ENCODE measurements at regions not wholly inside any gene's neighbourhood (a gene's known extent, or its start where the extent isn't known, plus 50 kb on each side); places are given as distances from the start of the nearest gene placed in this dataset.

GRCh38 chr2:71990826-71991225 lies 156.8 kb downstream of the CYP26B1 start:
- intact Hi-C loops (cut with micrococcal nuclease; ENCODE audit: unreplicated experiment), result loop anchor here (5.0 to 10.0 kb wide), 2 partner anchors 69 to 186 kb away; no protein-coding TSS in a partner anchor

GRCh38 chr2:71990122-71990521 lies 157.5 kb downstream of the CYP26B1 start:
- CTCF ChIA-PET, result no interaction called here
- no peaks in the 10 kb centered on the region for H3K36me3 ChIP-seq (ENCODE audit: insufficient read depth, low read length, poor library complexity, severe bottlenecking)
- no peak overlapping the region for H3K27ac ChIP-seq (ENCODE audit: low read depth, low read length, poor library complexity, severe bottlenecking)
- no peaks in the 10 kb centered on the region for H3K9me3 ChIP-seq (ENCODE audit: low read depth, low read length, poor library complexity, severe bottlenecking)
- POLR2A ChIA-PET (ENCODE audit: low non-redundant PET), result no interaction called here
- H3K27me3 ChIP-seq (replicated peaks; ENCODE audit: insufficient read depth, low read depth, low read length, poor library complexity), result no peaks in the 10 kb centered on the region
- no peak overlapping the region for H3K4me3 ChIP-seq (ENCODE audit: low read depth, low read length, poor library complexity, severe bottlenecking)
- no TSS peak for BruUV-seq (replicated peaks)
- DNase-seq (ENCODE audit: low spot score), result no peak
- intact Hi-C loops (cut with micrococcal nuclease; ENCODE audit: unreplicated experiment), result loop anchor here (5.0 to 10.0 kb wide), 2 partner anchors 68 to 185 kb away; no protein-coding TSS in a partner anchor
- H3K4me1 ChIP-seq (ENCODE audit: insufficient read depth, low read length, poor library complexity, severe bottlenecking), result no peaks in the 10 kb centered on the region
- TF ChIP-seq CTCF (conservative IDR thresholded peaks at IDR 0.05; ENCODE audit: low read depth, low read length) (no peak), EZH2 (IDR thresholded peaks at IDR 0.05; ENCODE audit: borderline replicate concordance, low read depth, low read length, poor library complexity, severe bottlenecking) (no peak)

More at GRCh38 chr2:71990826-71991225, 156.8 kb downstream of the CYP26B1 start:
- Histone ChIP-seq H3K9me3 (ENCODE audit: low read depth, low read length, poor library complexity, severe bottlenecking) (no peaks in the 10 kb centered on the region), H3K27me3 (replicated peaks; ENCODE audit: insufficient read depth, low read depth, low read length, poor library complexity) (no peaks in the 10 kb centered on the region), H3K4me3 (ENCODE audit: low read depth, low read length, poor library complexity, severe bottlenecking) (no peak overlapping the region), H3K27ac (ENCODE audit: low read depth, low read length, poor library complexity, severe bottlenecking) (no peak overlapping the region), H3K4me1 (ENCODE audit: insufficient read depth, low read length, poor library complexity, severe bottlenecking) (no peaks in the 10 kb centered on the region), H3K36me3 (ENCODE audit: insufficient read depth, low read length, poor library complexity, severe bottlenecking) (no peaks in the 10 kb centered on the region)
- BruUV-seq (replicated peaks), result no TSS peak
- DNase-seq (ENCODE audit: low spot score), result no peak
- CTCF ChIA-PET, result no interaction called here
- TF ChIP-seq CTCF (conservative IDR thresholded peaks at IDR 0.05; ENCODE audit: low read depth, low read length), result no peak
- TF ChIP-seq EZH2 (IDR thresholded peaks at IDR 0.05; ENCODE audit: borderline replicate concordance, low read depth, low read length, poor library complexity, severe bottlenecking), result no peak
- POLR2A ChIA-PET (ENCODE audit: low non-redundant PET), result no interaction called here

GRCh38 chr2:71989671-71990070 lies 158.0 kb downstream of the CYP26B1 start:
- no peak for DNase-seq (ENCODE audit: low spot score)
- Histone ChIP-seq H3K27ac (ENCODE audit: low read depth, low read length, poor library complexity, severe bottlenecking) (no peak overlapping the region), H3K9me3 (ENCODE audit: low read depth, low read length, poor library complexity, severe bottlenecking) (no peaks in the 10 kb centered on the region), H3K36me3 (ENCODE audit: insufficient read depth, low read length, poor library complexity, severe bottlenecking) (no peaks in the 10 kb centered on the region), H3K27me3 (replicated peaks; ENCODE audit: insufficient read depth, low read depth, low read length, poor library complexity) (no peaks in the 10 kb centered on the region), H3K4me1 (ENCODE audit: insufficient read depth, low read length, poor library complexity, severe bottlenecking) (no peaks in the 10 kb centered on the region), H3K4me3 (ENCODE audit: low read depth, low read length, poor library complexity, severe bottlenecking) (no peak overlapping the region)
- no TSS peak for BruUV-seq (replicated peaks)
- TF ChIP-seq EZH2 (IDR thresholded peaks at IDR 0.05; ENCODE audit: borderline replicate concordance, low read depth, low read length, poor library complexity, severe bottlenecking) (no peak), CTCF (conservative IDR thresholded peaks at IDR 0.05; ENCODE audit: low read depth, low read length) (no peak)
- intact Hi-C loops (cut with micrococcal nuclease; ENCODE audit: unreplicated experiment), result loop anchor here (5.0 to 10.0 kb wide), 2 partner anchors 67 to 185 kb away; no protein-coding TSS in a partner anchor
- CTCF ChIA-PET, result no interaction called here
- POLR2A ChIA-PET (ENCODE audit: low non-redundant PET), result no interaction called here

Data from A673 (cell line).